Fibroblast of skin of right biceps (primary cell): ENCODE measurements at regions not wholly inside any gene's neighbourhood (a gene's known extent, or its start where the extent isn't known, plus 50 kb on each side); places are given as distances from the start of the nearest gene placed in this dataset.

Source experiments
- DNase-seq: peaks from one replicate; pipeline ENCODE4 v3.0.0-alpha.2; 2013

DNA sequence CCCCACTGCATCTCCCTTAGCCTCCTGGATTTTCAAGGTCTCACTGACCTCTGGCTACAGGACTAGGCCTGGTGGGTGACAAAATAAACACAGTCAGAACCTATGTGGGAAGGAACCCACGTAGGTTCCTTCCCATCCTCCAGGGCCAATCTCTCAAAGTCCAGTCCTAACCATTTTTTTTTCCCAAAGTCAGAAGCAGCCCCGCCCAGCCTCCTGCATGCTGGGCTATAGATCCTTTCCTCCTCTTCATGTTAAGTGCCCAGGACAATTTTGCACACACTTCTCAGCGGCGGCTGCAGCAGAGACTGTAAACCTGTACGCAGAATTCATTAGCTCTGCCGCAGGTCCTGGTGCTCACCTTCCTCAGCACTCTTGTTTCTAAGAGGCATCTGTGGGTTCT lies 285.8 kb downstream of the NPIPA8 start:
- DNase-seq: no peak

GRCh38 chr16:18050234-18050633 lies 286.3 kb downstream of the NPIPA8 start:
- no peak for DNase-seq

DNA sequence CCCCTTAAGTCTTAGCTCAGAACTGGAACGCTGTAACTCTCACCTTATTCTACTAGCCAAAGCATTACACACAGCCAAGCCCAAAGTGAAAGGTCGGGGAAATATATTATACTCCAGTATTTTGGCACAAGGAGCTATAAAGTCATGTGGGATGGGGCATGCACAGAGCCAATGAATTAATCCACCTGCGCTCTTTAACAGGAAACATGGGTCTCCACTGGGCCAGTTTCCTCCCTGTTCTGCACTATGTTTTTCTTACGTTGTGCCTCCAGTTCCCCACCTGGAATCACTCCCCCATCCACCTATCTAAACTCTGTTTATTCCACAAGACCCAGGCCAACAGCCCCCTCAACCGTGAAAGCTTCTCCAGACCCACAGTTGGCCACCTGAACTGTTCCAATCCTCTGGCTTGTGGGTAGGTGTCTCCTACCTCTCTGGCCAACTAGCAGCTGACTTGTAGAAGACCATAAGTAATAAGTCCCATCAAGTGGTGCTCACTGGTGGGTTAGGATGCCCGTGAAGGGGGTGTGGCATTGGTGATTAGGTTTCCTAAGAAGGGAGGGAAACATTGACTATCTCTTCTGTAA lies 286.9 kb downstream of the NPIPA8 start:
- no peak for DNase-seq

GRCh38 chr16:18048853-18049546 lies 287.5 kb downstream of the NPIPA8 start:
- DNase-seq: no peak

- no peak for DNase-seq
These were observed 288.8 kb downstream of the NPIPA8 start for GRCh38 chr16:18047761-18048160.

DNA sequence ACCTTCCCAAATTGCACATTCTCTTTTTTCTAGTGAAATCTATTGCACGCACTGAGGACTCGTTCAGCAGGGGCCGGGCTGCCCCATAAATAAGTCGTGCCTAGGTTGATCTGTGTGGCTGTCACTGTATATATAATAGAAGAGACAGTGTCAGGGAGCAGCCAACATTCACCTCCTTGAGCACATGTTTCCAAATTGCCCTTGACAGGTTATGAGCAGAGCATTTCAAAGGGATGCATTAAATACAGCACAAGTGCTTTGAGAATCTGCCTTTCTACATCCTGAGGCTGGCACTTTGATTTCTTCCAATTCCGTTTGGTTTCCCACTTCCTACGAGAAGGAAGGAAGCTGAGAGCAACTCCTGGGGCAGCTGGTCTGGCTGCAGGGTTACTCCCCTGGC lies 291.2 kb downstream of the NPIPA8 start:
- no peak for DNase-seq

DNA sequence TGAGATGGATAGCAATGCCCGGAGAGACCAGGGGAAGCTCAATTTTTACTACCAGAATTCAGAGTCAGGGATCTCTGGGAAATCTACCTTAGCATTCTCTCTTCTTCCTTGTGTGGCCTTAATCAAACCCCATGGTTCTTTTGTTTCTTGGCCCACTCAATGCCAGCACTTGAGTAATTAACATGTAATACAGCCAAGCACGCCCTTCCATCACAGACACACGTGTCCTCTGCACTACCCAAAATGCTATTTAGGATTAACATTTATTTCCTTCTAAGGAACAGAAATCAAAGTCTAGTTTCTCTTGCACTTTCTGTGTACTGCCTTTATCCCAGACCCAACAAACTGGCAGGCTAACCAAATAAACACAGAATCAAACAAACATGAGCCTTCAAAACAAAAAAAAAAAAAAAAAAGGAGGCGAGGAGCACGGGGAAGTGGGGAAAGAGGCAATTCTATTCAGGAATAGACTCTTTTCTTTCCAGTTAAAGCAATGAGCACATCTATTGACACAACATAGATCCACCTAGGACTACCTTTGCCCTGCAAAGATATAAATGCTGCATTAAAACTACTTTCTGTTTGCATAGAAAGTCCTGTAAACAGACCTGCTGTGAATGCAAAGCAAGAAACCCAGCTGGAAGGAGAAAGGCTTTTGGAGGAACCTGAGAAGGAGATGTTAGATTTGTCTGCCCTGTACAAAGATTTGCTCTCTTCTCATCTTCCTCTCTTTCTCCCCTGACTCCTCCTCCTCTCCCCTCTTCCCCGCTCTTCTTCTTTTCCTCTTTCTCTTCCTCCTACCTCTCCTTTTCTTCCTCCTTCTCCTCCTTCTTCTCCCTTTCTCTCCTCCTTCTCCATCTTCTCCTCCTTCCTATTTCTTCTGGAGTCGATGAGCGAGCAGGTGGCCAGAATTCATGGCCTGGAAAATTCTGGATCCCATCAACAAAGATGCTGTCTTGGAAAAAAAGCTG lies 294.4 kb downstream of the NPIPA8 start:
- no peak for DNase-seq

DNA sequence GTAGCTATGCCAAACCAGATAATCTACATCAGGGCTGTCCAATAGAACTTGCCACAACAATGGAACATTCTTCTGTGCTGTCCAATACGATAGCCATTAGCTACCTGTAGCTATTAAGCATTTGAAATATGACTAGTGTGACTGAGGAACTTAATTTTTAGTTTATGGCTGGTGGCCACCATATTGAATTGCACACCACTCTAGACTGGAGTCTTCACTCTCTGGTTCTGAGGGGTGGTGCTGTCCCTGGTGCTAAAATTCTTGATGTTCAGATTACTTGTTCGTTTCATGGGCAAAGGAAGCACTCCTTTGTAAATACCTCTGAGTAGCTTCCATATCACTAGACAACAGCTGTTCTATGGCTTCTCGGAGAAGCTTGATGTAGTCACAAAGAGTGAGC lies 296.6 kb downstream of the NPIPA8 start:
- no peak for DNase-seq

DNA sequence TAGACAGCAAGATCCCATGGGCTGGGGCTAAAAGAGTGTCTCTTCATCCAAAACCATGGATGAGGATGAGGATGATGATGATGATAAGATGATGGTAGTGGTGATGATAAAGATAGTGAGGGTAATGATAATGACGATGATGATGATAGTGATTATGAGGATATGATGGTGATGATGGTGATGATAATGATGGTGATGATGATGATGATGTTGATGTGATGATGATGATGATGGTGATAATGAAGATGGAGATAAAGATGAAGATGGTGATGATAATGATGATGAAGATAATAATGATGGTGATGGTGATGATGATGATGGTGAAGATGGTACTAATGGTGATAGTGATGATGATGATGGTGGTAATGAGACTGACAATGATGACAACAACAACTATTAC lies 299.5 kb downstream of the NPIPA8 start:
- DNase-seq: no peak

DNA sequence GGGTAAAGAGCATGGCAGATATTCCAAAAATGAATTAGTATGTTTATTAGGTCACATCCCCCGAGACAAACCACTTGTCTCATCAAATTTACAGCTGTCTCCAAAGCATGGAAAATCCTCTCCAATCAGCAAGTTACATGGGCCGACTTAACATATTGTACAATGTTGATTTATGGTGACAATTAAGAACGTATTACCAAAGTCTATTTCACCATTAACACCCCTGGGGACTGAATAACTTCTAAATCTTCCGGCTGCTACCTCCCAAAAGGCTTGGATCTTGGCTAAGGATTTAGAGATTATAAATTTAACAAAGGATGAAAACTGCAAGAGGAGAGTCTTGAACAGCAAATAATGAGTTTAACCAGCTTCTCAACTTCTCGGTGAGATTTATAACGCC lies 311.9 kb downstream of the NPIPA8 start:
- DNase-seq: no peak

GRCh38 chr16:18018376-18018775 lies 318.2 kb downstream of the NPIPA8 start:
- DNase-seq: no peak

DNA sequence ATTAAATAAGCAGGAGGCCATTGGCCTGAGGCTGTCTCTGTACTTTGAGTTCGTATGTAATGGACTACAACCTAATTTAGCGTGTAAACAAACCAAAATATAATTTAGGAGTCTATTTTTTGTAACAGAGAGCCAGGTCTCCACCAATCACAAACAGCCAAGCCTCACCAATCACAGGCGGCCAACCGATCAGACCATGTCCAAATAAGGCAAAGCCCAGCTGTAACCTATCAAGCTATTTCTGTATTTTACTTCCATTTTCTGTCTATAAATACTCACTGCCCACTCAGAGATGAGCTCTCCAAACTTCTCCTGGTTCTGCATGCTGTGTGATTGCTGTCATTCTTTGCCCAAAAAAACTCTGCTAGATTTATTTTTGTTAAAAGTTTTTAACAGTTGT lies 322.7 kb downstream of the NPIPA8 start:
- no peak for DNase-seq

GRCh38 chr16:18008356-18008755 lies 328.2 kb downstream of the NPIPA8 start:
- no peak for DNase-seq

- DNase-seq: no peak
These were observed 333.5 kb downstream of the NPIPA8 start for GRCh38 chr16:18003033-18003432.

- no peak for DNase-seq
These were observed 337.5 kb downstream of the NPIPA8 start for GRCh38 chr16:17998996-17999395.

- no peak for DNase-seq
These were observed 338.0 kb downstream of the NPIPA8 start for GRCh38 chr16:17998550-17998949.

DNA sequence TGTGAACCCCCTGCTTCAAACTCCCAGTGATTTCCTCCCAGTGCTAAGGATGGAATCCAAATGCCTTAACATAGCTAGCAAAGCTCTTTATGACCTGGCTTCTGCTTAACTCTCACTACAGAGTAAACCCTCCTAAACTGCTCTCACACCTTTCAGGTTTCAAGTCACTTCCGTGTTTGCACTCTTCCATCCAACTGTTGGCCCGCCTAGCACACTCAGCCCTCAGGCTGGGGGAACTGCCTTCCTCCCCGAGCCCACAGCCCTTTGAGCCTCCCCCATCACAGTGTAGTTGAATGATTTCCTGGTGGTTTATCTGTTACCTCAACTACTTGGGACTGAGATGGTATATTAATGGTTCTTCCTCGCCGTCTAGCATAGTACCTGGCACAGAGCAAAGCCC lies 342.5 kb downstream of the NPIPA8 start:
- DNase-seq: no peak

DNA sequence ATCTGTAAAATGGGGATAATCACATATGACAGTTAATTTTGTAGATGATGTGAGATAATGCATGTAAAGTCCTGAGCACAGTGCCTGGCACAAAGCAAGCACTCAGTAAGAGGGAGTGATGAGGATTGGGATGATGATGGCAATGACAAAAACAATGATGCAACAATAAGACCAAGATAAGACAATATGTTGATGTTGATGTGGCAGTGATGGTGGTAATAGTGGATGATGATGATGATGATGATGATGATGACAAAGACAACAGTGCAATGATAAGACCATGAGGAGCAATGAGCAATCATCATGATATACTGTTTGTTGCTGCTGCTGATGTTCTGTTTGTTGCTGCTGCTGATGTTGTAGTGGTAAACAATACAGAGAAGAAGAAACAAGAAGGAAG lies 344.1 kb downstream of the NPIPA8 start:
- DNase-seq: no peak

DNA sequence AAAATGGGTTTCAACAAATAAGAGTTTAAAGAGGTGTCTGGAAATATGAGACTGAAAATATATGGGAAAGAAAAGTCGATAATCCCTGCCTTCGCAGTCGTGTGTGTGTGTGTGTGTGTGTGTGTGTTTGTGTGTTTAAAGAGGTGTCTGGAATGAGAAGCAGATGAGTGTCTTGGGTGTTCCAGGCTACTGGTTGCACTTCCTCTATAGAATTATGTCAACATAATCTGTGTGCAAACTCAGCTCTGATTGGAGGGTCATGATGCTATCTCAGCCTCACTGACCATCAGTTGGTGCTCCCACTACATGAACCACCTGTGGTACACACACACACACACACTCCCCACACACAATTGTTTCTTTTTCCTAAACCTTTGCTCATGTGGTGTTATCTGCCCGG lies 347.3 kb downstream of the NPIPA8 start:
- DNase-seq: no peak

DNA sequence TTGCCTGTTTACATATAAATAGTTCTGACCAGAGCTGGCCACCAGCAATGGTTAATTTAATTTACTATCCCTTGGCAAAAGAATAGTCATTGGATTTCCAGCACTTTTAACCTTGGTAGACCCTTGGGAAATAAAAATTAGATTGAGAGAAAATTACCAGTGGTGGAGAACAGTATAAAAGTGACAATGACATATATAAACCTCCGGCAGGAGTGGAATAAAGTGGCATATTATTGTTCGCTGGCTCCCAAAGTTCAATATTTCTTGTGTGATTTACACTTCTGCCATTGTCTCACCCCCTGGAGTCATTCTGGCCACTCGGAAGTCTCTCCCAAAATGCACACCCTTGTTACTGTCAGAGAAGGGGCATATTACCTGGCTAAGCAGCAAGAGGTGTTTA lies 347.7 kb downstream of the NPIPA8 start:
- DNase-seq: no peak

DNA sequence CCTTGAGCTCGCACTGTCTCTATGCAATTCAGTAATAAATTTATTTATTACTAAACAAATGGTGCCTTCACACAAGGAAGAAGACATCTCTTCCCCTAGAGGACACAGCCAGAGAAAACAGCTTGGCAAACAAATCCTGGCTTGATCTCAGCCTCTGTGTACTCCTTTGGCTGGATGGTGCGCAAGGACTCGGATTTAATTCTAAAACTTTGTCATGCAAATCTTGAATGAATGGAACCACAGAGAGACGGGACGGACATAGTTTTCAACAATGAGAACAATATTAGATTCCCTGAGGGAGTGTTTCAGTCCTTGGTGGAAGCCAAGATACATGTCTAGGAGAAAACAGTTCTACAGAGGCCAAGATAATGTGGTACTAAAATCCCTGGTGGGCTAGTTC lies 349.5 kb downstream of the NPIPA8 start:
- no peak for DNase-seq

DNA sequence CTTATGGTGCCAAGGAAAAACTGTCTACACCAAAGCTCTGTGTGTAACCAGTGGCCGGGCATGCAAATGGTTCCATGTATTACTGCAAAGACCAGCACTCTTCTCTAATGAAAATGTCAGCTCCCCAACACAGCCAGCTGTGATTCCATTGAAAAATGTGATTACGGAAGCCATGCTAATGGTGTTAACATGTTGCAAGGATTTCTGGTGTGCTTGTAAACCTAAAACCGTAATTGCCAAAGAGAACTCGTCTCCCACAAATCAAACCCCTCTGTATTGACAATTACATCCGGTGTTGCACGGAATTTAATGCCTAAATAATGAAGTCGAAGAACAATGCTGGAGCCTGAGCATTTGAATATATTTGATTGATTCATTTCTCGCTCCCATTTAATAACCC lies 351.7 kb downstream of the NPIPA8 start:
- no peak for DNase-seq

DNA sequence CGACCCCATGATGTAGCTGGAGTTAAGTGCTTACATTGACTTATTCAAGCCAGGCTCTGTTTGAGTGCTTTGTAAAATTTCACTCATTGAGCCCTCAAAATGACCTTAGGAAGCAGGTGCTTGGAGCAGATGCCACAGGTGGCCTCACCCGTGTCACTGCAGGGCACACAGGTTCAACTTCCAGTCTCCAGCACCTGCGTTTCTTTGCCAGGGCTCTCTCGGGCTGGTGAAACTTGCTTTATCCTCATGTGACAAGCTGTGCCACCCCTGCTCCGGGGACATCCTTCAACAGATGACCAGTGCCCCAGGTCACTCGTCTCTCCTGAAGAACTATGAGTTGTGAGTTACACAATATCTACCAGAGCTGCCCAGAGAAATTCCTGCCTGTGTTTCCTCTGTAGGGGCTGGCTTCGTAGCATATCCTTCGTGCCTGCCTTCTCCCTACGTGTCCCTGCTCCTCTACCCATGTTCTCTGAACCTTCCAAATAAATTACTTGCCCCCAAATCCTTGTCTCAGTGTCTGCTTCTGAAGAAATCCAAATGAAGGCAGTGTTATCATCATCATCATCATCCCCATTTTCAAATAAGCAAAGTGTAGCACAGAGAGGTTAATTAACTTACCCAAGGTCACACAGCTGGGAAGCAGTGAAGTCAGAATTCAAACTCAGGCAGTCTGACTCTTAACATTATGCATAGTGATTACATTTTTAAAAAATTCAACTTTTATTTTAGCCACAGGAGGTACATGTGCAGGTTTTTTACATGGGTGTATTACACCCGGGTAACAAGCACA lies 352.5 kb downstream of the NPIPA8 start:
- DNase-seq: no peak
